ENCODE measurements at regions not wholly inside any gene's neighbourhood (a gene's known extent, or its start where the extent isn't known, plus 50 kb on each side); places are given as distances from the start of the nearest gene placed in this dataset.

DNA sequence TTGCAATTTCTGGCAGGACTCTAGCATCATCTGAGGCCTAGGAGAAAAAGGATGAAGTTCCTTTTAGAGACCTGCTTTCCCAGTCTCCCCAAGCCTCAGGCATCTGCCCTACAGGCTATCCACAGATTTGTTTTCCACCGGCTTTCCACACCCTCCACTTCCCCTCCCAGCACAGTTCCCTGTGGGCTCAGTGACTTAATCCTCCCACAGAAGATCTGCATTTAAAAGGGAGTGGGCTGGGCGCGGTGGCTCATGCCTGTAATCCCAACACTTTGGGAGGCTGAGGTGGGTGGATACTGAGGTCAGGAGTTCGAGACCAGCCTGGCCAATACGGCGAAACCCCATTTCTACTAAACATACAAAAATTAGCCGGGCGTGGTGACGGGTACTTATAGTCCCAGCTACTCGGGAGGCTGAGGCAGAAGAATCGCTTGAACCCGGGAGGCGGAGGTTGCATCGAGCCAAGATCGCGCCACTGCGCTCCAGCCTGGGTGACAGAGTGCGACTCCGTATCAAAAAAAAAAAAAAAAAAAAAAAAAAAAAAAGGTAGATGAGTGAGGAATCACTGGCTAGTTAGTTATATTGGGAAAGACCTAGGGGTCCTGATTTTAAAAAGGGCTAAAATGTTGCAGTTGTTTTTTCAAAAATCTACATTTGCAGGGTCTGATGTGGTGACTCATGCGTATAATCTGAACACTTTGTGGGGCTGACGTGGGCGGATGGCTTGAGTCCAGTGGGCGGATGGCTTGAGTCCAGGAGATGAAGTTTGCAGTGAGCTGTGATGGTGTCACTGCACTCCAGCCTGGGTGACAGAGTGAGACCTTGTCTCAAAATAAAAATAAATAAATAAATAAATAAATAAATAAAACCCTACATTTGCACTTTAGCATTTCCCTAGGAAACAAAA, 119.5 kb downstream of the BAMBI start:
- no peaks in the 10 kb centered on the region for H3K4me1 Mint-ChIP-seq
- no peak overlapping the region for H3K27ac Mint-ChIP-seq
- H3K4me3 Mint-ChIP-seq: no peak overlapping the region
- DNase-seq (no peak), ATAC-seq (no peak)
- CTCF ChIA-PET: no interaction called here
- peaks cover 5% of the 10 kb centered on the region for H3K27me3 Mint-ChIP-seq
- no peaks in the 10 kb centered on the region for H3K36me3 Mint-ChIP-seq
- H3K9me3 Mint-ChIP-seq (ENCODE audit: low read depth): no peaks in the 10 kb centered on the region

DNA sequence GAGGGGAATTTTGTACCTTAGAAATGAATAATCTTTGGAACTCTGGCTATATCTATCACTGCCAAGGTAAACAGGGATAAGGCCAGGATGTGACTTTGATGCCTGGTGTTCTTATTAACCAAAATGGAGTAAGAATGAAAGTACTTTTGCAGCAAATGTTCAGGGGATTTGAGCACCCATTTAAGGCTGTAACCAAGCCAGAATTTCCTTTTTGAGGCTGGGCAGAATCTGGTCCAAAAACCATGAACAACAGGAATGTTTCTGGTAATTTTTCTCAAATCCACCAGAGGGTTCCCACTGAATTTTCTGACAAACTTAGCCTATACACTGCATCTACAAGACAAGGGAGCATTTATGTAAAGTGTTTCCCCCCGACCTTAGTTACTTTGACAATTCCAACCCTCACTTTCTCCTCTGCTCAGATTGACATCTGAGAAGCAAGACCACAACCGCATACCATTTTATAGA, 120.6 kb downstream of the BAMBI start:
- H3K27ac Mint-ChIP-seq: no peak overlapping the region
- H3K4me1 Mint-ChIP-seq: no peaks in the 10 kb centered on the region
- ATAC-seq: no peak
- DNase-seq: no peak
- CTCF ChIA-PET: no interaction called here
- no peaks in the 10 kb centered on the region for H3K36me3 Mint-ChIP-seq
- H3K27me3 Mint-ChIP-seq: peaks cover 5% of the 10 kb centered on the region
- no peaks in the 10 kb centered on the region for H3K9me3 Mint-ChIP-seq (ENCODE audit: low read depth)
- no peak overlapping the region for H3K4me3 Mint-ChIP-seq

DNA sequence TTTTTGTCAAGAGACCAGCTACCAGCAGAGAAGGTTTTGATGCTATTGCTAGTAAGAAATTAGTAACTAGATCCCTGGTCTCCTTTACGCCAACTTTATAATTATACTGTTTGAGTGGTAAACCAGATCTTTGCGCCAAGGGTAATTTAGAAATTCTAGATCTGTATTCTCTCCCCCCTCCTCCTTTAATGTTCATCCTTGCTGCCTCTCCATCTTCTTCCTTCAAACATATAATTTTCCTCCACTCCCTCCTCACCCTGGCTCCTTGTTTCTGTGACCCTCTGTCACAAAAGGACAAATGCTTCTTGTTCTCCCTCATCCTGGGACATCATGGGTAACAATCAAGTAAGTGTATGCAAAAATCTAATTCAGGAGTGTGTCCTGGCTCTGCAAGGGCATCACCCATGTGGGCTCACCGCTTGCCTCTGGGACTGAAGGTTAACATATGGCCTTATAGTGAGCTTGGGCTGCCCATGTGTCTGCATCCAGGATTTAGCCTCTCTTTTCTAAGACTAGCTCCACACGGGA, 121.2 kb downstream of the BAMBI start:
- no peaks in the 10 kb centered on the region for H3K9me3 Mint-ChIP-seq (ENCODE audit: low read depth)
- ATAC-seq (no peak), DNase-seq (no peak)
- CTCF ChIA-PET: interaction anchor here (0.6 kb wide), 1 partner anchor 11 kb away, joined by 3 read pairs; no protein-coding TSS in a partner anchor
- H3K27me3 Mint-ChIP-seq: peaks cover 5% of the 10 kb centered on the region
- no peaks in the 10 kb centered on the region for H3K36me3 Mint-ChIP-seq
- no peak overlapping the region for H3K27ac Mint-ChIP-seq
- H3K4me1 Mint-ChIP-seq: no peaks in the 10 kb centered on the region
- H3K4me3 Mint-ChIP-seq: no peak overlapping the region

DNA sequence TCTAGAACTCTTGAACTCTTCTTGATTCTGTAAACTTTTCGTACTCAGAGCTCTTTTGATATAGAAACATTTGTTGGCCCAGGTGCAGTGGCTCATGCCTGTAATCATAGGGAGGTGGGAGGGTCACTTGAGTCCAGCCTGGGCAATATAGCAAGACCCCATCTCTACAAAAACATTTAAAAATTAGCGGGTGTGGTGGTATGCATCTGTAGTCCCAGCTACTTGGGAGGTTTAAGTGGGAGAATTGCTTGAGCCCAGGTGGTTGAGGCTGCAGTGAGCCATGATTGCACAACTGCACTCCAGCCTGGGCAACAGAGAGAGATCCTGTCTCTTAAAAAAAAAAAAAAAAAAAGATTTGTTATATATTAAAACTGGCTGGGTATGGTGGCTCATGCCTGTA, 121.6 kb downstream of the BAMBI start:
- H3K4me3 Mint-ChIP-seq: no peak overlapping the region
- CTCF ChIA-PET: interaction anchor here (0.6 kb wide), 1 partner anchor 11 kb away, joined by 3 read pairs; no protein-coding TSS in a partner anchor
- DNase-seq: no peak
- no peak overlapping the region for H3K27ac Mint-ChIP-seq
- no peak for ATAC-seq
- no peaks in the 10 kb centered on the region for H3K36me3 Mint-ChIP-seq
- H3K4me1 Mint-ChIP-seq: no peaks in the 10 kb centered on the region
- H3K9me3 Mint-ChIP-seq (ENCODE audit: low read depth): no peaks in the 10 kb centered on the region
- peaks cover 3% of the 10 kb centered on the region for H3K27me3 Mint-ChIP-seq

DNA sequence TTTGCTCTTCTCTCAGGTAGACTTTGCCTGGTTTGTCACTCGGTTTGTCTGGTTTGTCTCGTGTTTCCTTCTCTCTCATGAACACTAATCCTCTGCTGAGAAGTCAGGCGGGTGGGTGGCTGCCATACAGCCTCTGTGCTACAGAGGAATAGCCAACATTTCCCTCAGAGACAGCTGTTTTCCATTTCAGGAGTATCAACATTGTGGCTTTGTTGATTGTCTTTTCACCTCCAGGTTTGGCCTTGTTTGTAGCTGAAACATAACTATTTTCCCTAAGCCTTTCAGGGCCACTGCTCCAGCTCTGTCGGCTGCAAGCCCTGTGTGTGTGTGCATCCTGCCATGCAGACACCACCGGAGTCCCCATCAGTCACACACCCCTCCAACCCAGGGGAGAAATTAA, 122.8 kb downstream of the BAMBI start:
- no peaks in the 10 kb centered on the region for H3K9me3 Mint-ChIP-seq (ENCODE audit: low read depth)

DNA sequence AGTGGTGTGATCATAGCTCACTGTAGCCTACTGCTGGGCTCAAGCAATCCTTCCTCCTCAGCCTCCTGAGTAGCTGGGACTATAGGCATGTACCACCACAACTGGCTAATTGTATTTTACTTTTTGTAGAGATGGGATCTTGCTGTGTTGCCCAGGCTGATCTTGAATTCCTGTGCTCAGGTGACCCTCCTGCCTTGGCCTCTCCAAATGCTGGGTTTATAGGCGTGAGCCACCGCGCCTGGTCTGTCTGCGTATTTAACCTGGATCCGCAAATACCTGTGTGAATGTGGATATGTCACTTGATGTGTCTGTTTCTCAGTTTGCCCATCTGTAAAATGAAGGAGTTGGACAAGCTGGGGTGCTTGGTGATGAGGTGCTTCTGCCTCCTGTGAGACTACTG, 123.9 kb downstream of the BAMBI start:
- ATAC-seq: no peak

More for the DNA sequence above, 122.8 kb downstream of the BAMBI start:
- no peak overlapping the region for H3K4me3 Mint-ChIP-seq
- CTCF ChIA-PET: no interaction called here
- DNase-seq (no peak), ATAC-seq (no peak)
- H3K27ac Mint-ChIP-seq: no peak overlapping the region
- peaks cover 3% of the 10 kb centered on the region for H3K27me3 Mint-ChIP-seq
- H3K36me3 Mint-ChIP-seq: no peaks in the 10 kb centered on the region
- no peaks in the 10 kb centered on the region for H3K4me1 Mint-ChIP-seq

DNA sequence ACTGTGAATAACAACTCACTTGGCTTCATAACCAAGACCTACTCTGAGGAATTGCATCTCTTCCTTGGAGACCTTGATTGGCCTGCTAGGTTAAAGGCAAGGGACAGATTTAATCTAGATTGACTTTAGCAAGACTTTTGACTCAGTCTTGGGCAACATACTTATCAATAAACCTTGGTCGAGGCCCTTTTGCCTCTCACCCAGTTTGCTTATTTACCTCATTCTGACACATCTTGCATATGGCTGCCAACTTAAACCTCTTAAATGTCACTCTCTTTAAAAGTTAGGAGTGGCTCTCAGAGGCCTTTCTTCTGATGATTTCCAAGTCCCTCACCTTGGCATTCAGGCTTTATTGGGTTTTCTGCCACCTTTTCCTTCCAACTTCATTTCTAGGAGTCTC, 124.5 kb downstream of the BAMBI start:
- no peaks in the 10 kb centered on the region for H3K4me1 Mint-ChIP-seq
- peaks cover 9% of the 10 kb centered on the region for H3K27me3 Mint-ChIP-seq
- H3K27ac Mint-ChIP-seq: no peak overlapping the region
- ATAC-seq (no peak), DNase-seq (no peak)
- H3K36me3 Mint-ChIP-seq: no peaks in the 10 kb centered on the region
- CTCF ChIA-PET: no interaction called here
- H3K4me3 Mint-ChIP-seq: no peak overlapping the region
- H3K9me3 Mint-ChIP-seq (ENCODE audit: low read depth): no peaks in the 10 kb centered on the region

More for the DNA sequence above, 123.9 kb downstream of the BAMBI start:
- Mint-ChIP-seq H3K27me3 (peaks cover 6% of the 10 kb centered on the region), H3K9me3 (ENCODE audit: low read depth) (no peaks in the 10 kb centered on the region), H3K4me1 (no peaks in the 10 kb centered on the region), H3K27ac (no peak overlapping the region), H3K4me3 (no peak overlapping the region), H3K36me3 (no peaks in the 10 kb centered on the region)
- CTCF ChIA-PET: no interaction called here
- DNase-seq: no peak

DNA sequence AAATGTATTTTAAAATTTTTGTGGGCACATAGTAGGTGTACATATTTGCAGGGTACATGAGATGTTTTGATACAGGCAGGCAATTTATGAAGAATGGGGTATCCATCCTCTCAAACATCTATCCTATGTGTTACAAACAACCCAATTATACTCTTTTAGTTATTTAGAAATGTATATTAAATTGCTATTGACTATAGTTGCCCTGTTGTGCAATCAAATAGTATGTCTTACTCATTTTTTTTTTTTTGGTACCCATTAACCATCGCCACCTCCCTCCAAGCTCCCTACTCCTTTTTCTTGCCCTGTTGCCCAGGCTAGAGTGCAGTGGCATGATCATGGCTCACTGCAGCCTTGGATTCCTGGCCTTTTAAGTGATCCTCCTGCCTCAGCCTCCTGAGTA, 128.1 kb downstream of the BAMBI start:
- CTCF ChIA-PET: no interaction called here
- ATAC-seq: no peak
- Mint-ChIP-seq H3K27me3 (peaks cover 31% of the 10 kb centered on the region), H3K36me3 (no peaks in the 10 kb centered on the region), H3K4me3 (no peak overlapping the region), H3K27ac (no peak overlapping the region), H3K4me1 (no peaks in the 10 kb centered on the region), H3K9me3 (ENCODE audit: low read depth) (no peaks in the 10 kb centered on the region)
- no peak for DNase-seq

DNA sequence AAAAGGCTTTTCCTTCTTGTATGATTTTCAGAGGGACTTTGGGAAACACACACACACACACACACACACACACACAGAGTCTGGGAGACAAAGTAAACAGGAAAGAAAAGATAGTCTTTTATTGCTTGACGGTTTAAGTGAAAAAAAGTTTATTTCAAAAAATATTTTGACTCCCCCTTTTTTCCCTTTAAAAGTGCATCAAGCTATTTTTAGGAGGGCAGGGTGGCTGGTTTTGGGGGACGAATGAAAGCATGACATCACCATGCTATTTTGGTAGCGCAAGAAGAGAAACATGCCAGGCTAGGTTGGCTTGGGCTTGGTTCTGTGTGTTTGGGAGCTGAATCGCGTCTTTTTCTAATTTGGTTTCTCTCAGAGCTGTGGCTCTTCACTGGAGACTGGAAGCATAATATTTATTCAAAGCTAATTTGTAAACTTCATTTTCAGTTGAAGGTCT, 129.2 kb downstream of the BAMBI start:
- H3K27ac Mint-ChIP-seq: no peak overlapping the region
- CTCF ChIA-PET: interaction anchor here (1.3 kb wide), 1 partner anchor 143 kb away, joined by 3 read pairs; no protein-coding TSS in a partner anchor
- DNase-seq: no peak
- ATAC-seq: no peak
- no peak overlapping the region for H3K4me3 Mint-ChIP-seq
- peaks cover 31% of the 10 kb centered on the region for H3K27me3 Mint-ChIP-seq
- H3K9me3 Mint-ChIP-seq (ENCODE audit: low read depth): no peaks in the 10 kb centered on the region
- no peaks in the 10 kb centered on the region for H3K4me1 Mint-ChIP-seq
- no peaks in the 10 kb centered on the region for H3K36me3 Mint-ChIP-seq

DNA sequence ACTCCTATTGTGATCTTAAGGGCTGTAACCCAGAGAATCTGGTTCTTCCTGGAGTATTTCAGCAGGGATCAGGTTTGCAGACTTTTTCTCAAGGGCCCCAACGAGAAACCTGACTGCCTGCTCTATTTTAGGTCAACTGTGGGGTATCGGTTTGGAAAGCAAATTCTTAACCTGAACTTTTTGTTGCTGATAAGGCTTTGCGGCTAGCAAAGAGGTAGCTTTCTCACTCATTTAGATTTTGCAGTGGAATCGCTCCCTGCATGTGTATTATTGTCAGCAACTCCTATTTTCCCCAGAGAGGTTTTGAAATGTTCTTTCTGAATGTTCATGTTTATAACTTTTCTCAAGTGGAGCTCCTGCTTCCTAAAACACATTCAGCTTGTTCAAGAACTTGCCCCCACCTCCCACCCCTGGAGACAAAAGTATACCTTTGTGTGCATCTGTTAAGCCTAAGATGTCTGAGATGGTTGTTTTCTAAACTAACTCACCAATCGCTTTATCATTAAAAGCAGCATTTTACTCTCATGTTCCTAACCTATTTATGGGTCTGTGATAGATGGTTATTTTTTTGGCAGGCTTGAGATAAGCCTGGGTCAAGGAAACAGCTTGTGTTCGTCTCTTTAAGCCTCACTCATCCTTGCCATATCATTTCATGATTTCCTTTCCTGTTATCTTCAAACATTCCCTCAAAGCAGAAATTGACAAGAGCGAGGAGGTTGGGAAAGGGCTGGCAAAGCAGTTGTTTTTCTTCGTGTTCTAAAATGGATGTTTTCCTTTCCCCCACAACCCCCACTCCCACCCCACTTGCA, 129.8 kb downstream of the BAMBI start:
- Mint-ChIP-seq H3K36me3 (no peaks in the 10 kb centered on the region), H3K27ac (no peak overlapping the region), H3K9me3 (ENCODE audit: low read depth) (no peaks in the 10 kb centered on the region), H3K4me3 (no peak overlapping the region), H3K4me1 (no peaks in the 10 kb centered on the region), H3K27me3 (peaks cover 31% of the 10 kb centered on the region)
- DNase-seq (no peak), ATAC-seq (no peak)
- CTCF ChIA-PET: interaction anchor here (1.3 kb wide), 1 partner anchor 143 kb away, joined by 3 read pairs; no protein-coding TSS in a partner anchor

DNA sequence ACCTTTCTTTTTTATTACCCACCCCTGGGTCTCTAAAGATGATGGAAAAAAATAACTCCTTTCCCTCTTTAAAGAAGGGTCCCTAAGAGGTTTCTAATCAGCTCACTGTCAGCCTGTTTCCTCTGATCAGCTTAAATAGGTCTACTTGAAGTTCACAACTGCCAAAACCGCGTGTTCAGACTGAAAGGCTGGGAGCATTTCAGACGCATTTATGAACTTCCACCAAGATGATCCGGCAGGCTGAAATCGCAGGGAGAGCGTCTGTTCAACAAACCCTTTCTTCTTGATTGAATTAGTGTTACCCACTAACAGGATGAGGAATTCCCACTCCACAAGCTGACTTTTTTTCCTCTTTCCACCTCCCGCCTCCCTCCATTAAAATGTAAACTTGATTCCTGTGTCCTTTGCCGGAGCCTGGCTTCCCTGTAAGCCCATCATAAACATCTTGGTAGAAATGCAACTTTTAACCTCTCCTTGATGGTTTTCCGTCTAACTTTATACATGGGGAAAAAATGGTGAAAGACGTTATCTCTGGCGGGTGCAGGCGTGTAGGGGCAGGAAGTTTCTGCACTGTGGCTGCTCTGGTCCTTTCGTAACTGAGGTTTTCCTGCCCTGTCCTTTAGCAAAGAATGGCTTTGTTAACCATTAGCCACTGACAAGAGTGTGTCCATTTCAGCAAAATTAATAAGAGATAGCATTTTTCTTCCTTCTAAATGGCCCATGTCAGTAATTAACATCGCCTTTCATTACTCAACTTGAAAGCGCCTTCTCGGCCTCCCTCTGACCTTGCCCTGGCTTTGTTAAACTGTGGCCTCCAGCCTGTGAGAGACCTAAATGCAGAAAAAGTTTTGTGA, 130.7 kb downstream of the BAMBI start:
- DNase-seq (no peak), ATAC-seq (no peak)
- no peak overlapping the region for H3K27ac Mint-ChIP-seq
- no peak overlapping the region for H3K4me3 Mint-ChIP-seq
- peaks cover 31% of the 10 kb centered on the region for H3K27me3 Mint-ChIP-seq
- no peaks in the 10 kb centered on the region for H3K9me3 Mint-ChIP-seq (ENCODE audit: low read depth)
- CTCF ChIA-PET: interaction anchor here (1.3 kb wide), 1 partner anchor 144 kb away, joined by 3 read pairs; no protein-coding TSS in a partner anchor
- no peaks in the 10 kb centered on the region for H3K36me3 Mint-ChIP-seq
- H3K4me1 Mint-ChIP-seq: no peaks in the 10 kb centered on the region

DNA sequence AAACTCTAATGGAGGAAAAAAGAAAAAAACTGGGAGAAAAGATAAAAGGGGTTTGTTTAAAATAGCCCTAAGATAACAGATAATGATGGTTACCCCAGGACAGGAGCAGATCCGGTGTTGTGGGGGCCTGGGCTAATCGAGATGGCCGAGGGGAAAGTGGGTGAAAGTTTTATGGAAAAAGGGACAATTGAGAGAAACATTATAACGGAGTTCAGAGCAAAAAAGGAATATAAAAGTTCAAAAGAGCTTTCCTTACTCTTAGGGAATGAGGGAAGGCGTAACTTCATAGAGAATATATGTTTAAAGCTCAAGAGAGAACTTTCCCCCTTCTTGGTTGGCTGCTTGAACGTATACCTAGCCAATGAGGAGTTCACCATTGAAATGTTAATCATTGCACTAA, 131.4 kb downstream of the BAMBI start:
- Mint-ChIP-seq H3K27ac (no peak overlapping the region), H3K9me3 (ENCODE audit: low read depth) (no peaks in the 10 kb centered on the region), H3K4me1 (no peaks in the 10 kb centered on the region), H3K36me3 (no peaks in the 10 kb centered on the region), H3K4me3 (no peak overlapping the region), H3K27me3 (peaks cover 31% of the 10 kb centered on the region)
- CTCF ChIA-PET: no interaction called here
- no peak for DNase-seq
- no peak for ATAC-seq

Data from activated CD8-positive, alpha-beta memory T cell treated with anti-CD3 and anti-CD28 coated beads, Interleukin-2, amount 10 ng/mL, durations not matched to agents 7 days and 5 days (primary cell).